RPMI7951 (cell line): ENCODE measurements at regions not wholly inside any gene's neighbourhood (a gene's known extent, or its start where the extent isn't known, plus 50 kb on each side); places are given as distances from the start of the nearest gene placed in this dataset.

Experiments
- DNase-seq: peaks from one replicate; pipeline ENCODE4 v3.0.0-alpha.2; 2012; ENCODE audit warnings: low read depth

- no peak for DNase-seq
Measured at GRCh38 chr13:103812558-103812957, 746.3 kb upstream of the SLC10A2 start.

GRCh38 chr13:103810026-103810425 lies 743.8 kb upstream of the SLC10A2 start:
- DNase-seq: no peak

GRCh38 chr13:103805771-103806170 lies 739.6 kb upstream of the SLC10A2 start:
- DNase-seq: no peak

- DNase-seq: no peak
Measured at GRCh38 chr13:103803349-103803748, 737.1 kb upstream of the SLC10A2 start.

GRCh38 chr13:103799028-103799427 lies 732.8 kb upstream of the SLC10A2 start:
- DNase-seq: no peak

- no peak for DNase-seq
Measured at GRCh38 chr13:103795892-103796478, 729.8 kb upstream of the SLC10A2 start.

GRCh38 chr13:103794526-103794925 lies 728.3 kb upstream of the SLC10A2 start:
- DNase-seq: no peak

- no peak for DNase-seq
Measured at GRCh38 chr13:103788061-103788652, 721.9 kb upstream of the SLC10A2 start.

GRCh38 chr13:103772576-103772975 lies 706.4 kb upstream of the SLC10A2 start:
- no peak for DNase-seq

- no peak for DNase-seq
Measured at GRCh38 chr13:103762523-103762922, 696.3 kb upstream of the SLC10A2 start.

- no peak for DNase-seq
Measured at GRCh38 chr13:103759361-103759760, 693.1 kb upstream of the SLC10A2 start.

- DNase-seq: no peak
Measured at GRCh38 chr13:103758222-103758621, 692.0 kb upstream of the SLC10A2 start.

- no peak for DNase-seq
Measured at GRCh38 chr13:103757361-103757760, 691.1 kb upstream of the SLC10A2 start.

GRCh38 chr13:103754783-103755182 lies 688.6 kb upstream of the SLC10A2 start:
- DNase-seq: no peak

GRCh38 chr13:103734837-103735236 lies 668.6 kb upstream of the SLC10A2 start:
- no peak for DNase-seq

GRCh38 chr13:103731959-103732358 lies 665.7 kb upstream of the SLC10A2 start:
- DNase-seq: no peak

- no peak for DNase-seq
Measured at GRCh38 chr13:103730407-103730806, 664.2 kb upstream of the SLC10A2 start.

- DNase-seq: no peak
Measured at GRCh38 chr13:103726808-103727207, 660.6 kb upstream of the SLC10A2 start.

GRCh38 chr13:103716718-103717117 lies 650.5 kb upstream of the SLC10A2 start:
- DNase-seq: no peak

GRCh38 chr13:103715335-103715734 lies 649.1 kb upstream of the SLC10A2 start:
- no peak for DNase-seq

GRCh38 chr13:103703246-103703645 lies 637.0 kb upstream of the SLC10A2 start:
- DNase-seq: no peak

- no peak for DNase-seq
Measured at GRCh38 chr13:103698000-103698399, 631.8 kb upstream of the SLC10A2 start.

GRCh38 chr13:103695320-103695719 lies 629.1 kb upstream of the SLC10A2 start:
- no peak for DNase-seq

- no peak for DNase-seq
Measured at GRCh38 chr13:103694471-103694870, 628.3 kb upstream of the SLC10A2 start.
